SK-N-SH (cell line): ENCODE measurements at regions not wholly inside any gene's neighbourhood (a gene's known extent, or its start where the extent isn't known, plus 50 kb on each side); places are given as distances from the start of the nearest gene placed in this dataset.

Experiments used
- CTCF ChIA-PET: fragments of 300-600, 350-600 bp; formaldehyde crosslinking; extraction: SDS; loops from one replicate; lab custom pipeline; 2021; lab: Yijun Ruan, JAX
- POLR2A ChIA-PET: fragments of 350-600 bp; sonication (Branson Sonifier 250); formaldehyde crosslinking; extraction: SDS; loops from one replicate; lab custom pipeline; 2020; ENCODE audit warnings: antibody characterized with exemption, inconsistent platforms; lab: Yijun Ruan, JAX
- DNase-seq: peaks from one replicate; pipeline ENCODE4 v3.0.0; 2012
- H2AFZ ChIP-seq: fragments of 200-600 bp; sonication (generic); 2 replicates; pipeline ENCODE4 v1.8.1; 2016; ENCODE audit warnings: antibody characterized with exemption, mild to moderate bottlenecking, low read depth
- H3F3A ChIP-seq: fragments of 200-600 bp; sonication (generic); replicated peaks from 2 replicates; pipeline ENCODE3; 2016; ENCODE audit warnings: antibody characterized with exemption, mild to moderate bottlenecking; ENCODE audit not compliant: insufficient read depth
- H3K27ac ChIP-seq, 2 experiments: fragments of 200-500 bp in 1 of 2; fragments of 200-600 bp in 1 of 2; sonication (Bioruptor generic) in 1 of 2; sonication (generic), shearing (Covaris generic) in 1 of 2; 2 replicates each; pipeline versions ENCODE4 v1.5.1 to v1.6.1; 2014 to 2016; ENCODE audit warnings: low read depth in 2 of 2, inconsistent platforms in 1 of 2, low read length in 1 of 2, mild to moderate bottlenecking in 1 of 2, mixed read lengths in 1 of 2
- H3K27me3 ChIP-seq: fragments of 200-600 bp; sonication (generic), shearing (Covaris generic); 2 replicates; pipeline ENCODE4 v1.6.1; 2016; ENCODE audit warnings: mixed run types; ENCODE audit not compliant: insufficient read depth
- H3K36me3 ChIP-seq, 2 experiments: fragments of 200-500 bp in 1 of 2; fragments of 200-600 bp in 1 of 2; sonication (Bioruptor generic) in 1 of 2; sonication (generic) in 1 of 2; replicated peaks in 1 of 2; 2 replicates each; pipeline versions ENCODE3 to v1.5.1; 2014 to 2016; ENCODE audit warnings: low read length in 1 of 2, mild to moderate bottlenecking in 1 of 2; ENCODE audit not compliant: insufficient read depth in 2 of 2, control insufficient read depth in 1 of 2
- H3K4me1 ChIP-seq, 2 experiments: fragments of 200-500 bp in 1 of 2; fragments of 200-600 bp in 1 of 2; sonication (Bioruptor generic) in 1 of 2; sonication (generic), shearing (Covaris generic) in 1 of 2; 2 replicates each; pipeline versions ENCODE4 v1.5.1 to v1.6.1; 2014 to 2016; ENCODE audit warnings: low read depth in 1 of 2, low read length in 1 of 2, mixed run types in 1 of 2; ENCODE audit not compliant: insufficient read depth in 2 of 2, control insufficient read depth in 1 of 2
- H3K4me2 ChIP-seq: fragments of 200-600 bp; sonication (generic), shearing (Covaris generic); 2 replicates; pipeline ENCODE4 v1.6.1; 2017; ENCODE audit warnings: mixed run types
- H3K4me3 ChIP-seq, 2 experiments: fragments of 200-500 bp in 1 of 2; fragments of 200-600 bp in 1 of 2; sonication (Bioruptor generic) in 1 of 2; sonication (generic), shearing (Covaris generic) in 1 of 2; 2 replicates each; pipeline versions ENCODE4 v1.5.1 to v1.8.1; 2014 to 2016; ENCODE audit warnings: low read depth in 2 of 2, inconsistent platforms in 1 of 2, low read length in 1 of 2, mild to moderate bottlenecking in 1 of 2, mixed read lengths in 1 of 2, moderate library complexity in 1 of 2
- H3K79me2 ChIP-seq: fragments of 200-600 bp; sonication (generic); 2 replicates; pipeline ENCODE4 v1.8.1; 2017; ENCODE audit warnings: mild to moderate bottlenecking; ENCODE audit not compliant: insufficient read depth
- H3K9ac ChIP-seq: fragments of 200-600 bp; sonication (generic); 2 replicates; pipeline ENCODE4 v1.6.1; 2017; ENCODE audit warnings: mixed run types
- H3K9me2 ChIP-seq: fragments of 200-600 bp; sonication (generic); 2 replicates; pipeline ENCODE4 v1.6.1; 2017; ENCODE audit warnings: mixed run types
- H3K9me3 ChIP-seq: fragments of 200-600 bp; sonication (generic); 2 replicates; pipeline ENCODE4 v1.6.1; 2017; ENCODE audit warnings: mixed run types, mild to moderate bottlenecking, moderate library complexity
- H4K20me1 ChIP-seq: fragments of 200-600 bp; sonication (generic); 2 replicates; pipeline ENCODE4 v1.6.1; 2017; ENCODE audit warnings: mild to moderate bottlenecking, mixed run types; ENCODE audit not compliant: insufficient read depth
- CHD2 ChIP-seq: fragments of 150-350 bp; IDR thresholded peaks from 2 replicates; pipeline ENCODE4 v1.6.1; 2018; ENCODE audit warnings: low read length; ENCODE audit not compliant: partially characterized antibody
- FOXJ3 ChIP-seq: sonication (generic); formaldehyde crosslinking; IDR thresholded peaks from 2 replicates; pipeline ENCODE4 v1.5.1; 2020; ENCODE audit warnings: mild to moderate bottlenecking, missing genetic modification reagents
- GATA2 ChIP-seq: sonication (generic); formaldehyde crosslinking; IDR thresholded peaks from 2 replicates; pipeline ENCODE4 v1.5.0; 2020; ENCODE audit warnings: mild to moderate bottlenecking, missing genetic modification reagents
- JUND ChIP-seq: IDR thresholded peaks from 2 replicates; pipeline ENCODE4 v1.4.0; 2012
- MXI1 ChIP-seq: IDR thresholded peaks from 2 replicates; pipeline ENCODE4 v1.6.1; 2012; ENCODE audit warnings: mild to moderate bottlenecking, low read depth, low read length, improper control_type of control experiment
- NFIC ChIP-seq: IDR thresholded peaks from 2 replicates; pipeline ENCODE4 v1.4.0; 2012; ENCODE audit warnings: borderline replicate concordance
- NRF1 ChIP-seq: IDR thresholded peaks from 2 replicates; pipeline ENCODE4 v1.6.1; 2012; ENCODE audit warnings: low read depth, mild to moderate bottlenecking, low read length
- POLR2AphosphoS5 ChIP-seq: IDR thresholded peaks from 2 replicates; pipeline ENCODE4 v1.6.1; 2012; ENCODE audit warnings: low read depth, low read length
- REST ChIP-seq: IDR thresholded peaks from 2 replicates; pipeline ENCODE4 v1.6.1; 2012; ENCODE audit warnings: mild to moderate bottlenecking, low read depth, low read length, moderate library complexity
- RFX5 ChIP-seq: IDR thresholded peaks from 2 replicates; pipeline ENCODE4 v1.6.1; 2012; ENCODE audit warnings: mild to moderate bottlenecking, improper control_type of control experiment, low read length
- SIN3A ChIP-seq: IDR thresholded peaks from 2 replicates; pipeline ENCODE4 v1.6.1; 2012; ENCODE audit warnings: low read depth, mild to moderate bottlenecking, low read length, moderate library complexity, borderline replicate concordance
- SMC3 ChIP-seq: IDR thresholded peaks from 2 replicates; pipeline ENCODE4 v1.6.1; 2012; ENCODE audit warnings: low read depth, low read length, improper control_type of control experiment
- TCF12 ChIP-seq: IDR thresholded peaks from 2 replicates; pipeline ENCODE4 v1.4.0; 2012
- TEAD4 ChIP-seq: IDR thresholded peaks from 2 replicates; pipeline ENCODE4 v1.4.0; 2012; ENCODE audit warnings: mild to moderate bottlenecking, borderline replicate concordance; ENCODE audit not compliant: insufficient read depth
- WGBS: methylation state at CpG from one replicate; pipeline ENCODE4 v1.1.6; 2017; ENCODE audit warnings: low lambda C conversion rate; 5-methylcytosine and 5-hydroxymethylcytosine counted together

GRCh38 chr11:134637091-134638015, 225.3 kb upstream of the B3GAT1 start:
- Histone ChIP-seq H3K4me1 (no peaks in the 10 kb centered on the region; a peak in 1 of 4 replicates), H3K9ac (no peak overlapping the region), H3K36me3 (no peaks in the 10 kb centered on the region), H2AFZ (no peak overlapping the region), H3K27ac (no peak overlapping the region), H4K20me1 (no peaks in the 10 kb centered on the region), H3K9me2 (no peaks in the 10 kb centered on the region), H3F3A (no peaks in the 10 kb centered on the region), H3K9me3 (no peaks in the 10 kb centered on the region), H3K79me2 (no peaks in the 10 kb centered on the region), H3K4me2 (no peak overlapping the region), H3K4me3 (no peak overlapping the region), H3K27me3 (no peaks in the 10 kb centered on the region)
- DNase-seq: no peak
- CTCF ChIA-PET: interaction anchor here (0.6 to 0.8 kb wide), 2 partner anchors 194 to 277 kb away, joined by 3 to 4 read pairs; no protein-coding TSS in a partner anchor
- WGBS: 38% methylated on average over 11 of the region's 11 CpGs
- POLR2A ChIA-PET: no interaction called here
- TF ChIP-seq TEAD4 (no peak), SIN3A (no peak), MXI1 (no peak), FOXJ3 (no peak), NRF1 (no peak), GATA2 (CRISPR knock-in tag) (no peak), SMC3 (no peak), TCF12 (no peak), POLR2AphosphoS5 (no peak), NFIC (no peak), REST (no peak)

- no peaks in the 10 kb centered on the region for H3F3A ChIP-seq
- no peaks in the 10 kb centered on the region for H3K79me2 ChIP-seq
- H2AFZ ChIP-seq: no peak overlapping the region
- H3K9ac ChIP-seq: no peak overlapping the region
- TF ChIP-seq JUND: no peak
- no peak for TF ChIP-seq NRF1
- no peak for TF ChIP-seq RFX5
- no peak for TF ChIP-seq MXI1
- no peak for TF ChIP-seq CHD2
- no peak for TF ChIP-seq SIN3A
- CTCF ChIA-PET: interaction anchor here (0.7 to 1.0 kb wide), 2 partner anchors 10 to 75 kb away, joined by 3 to 4 read pairs; no protein-coding TSS in a partner anchor
- 71% methylated on average over 8 of the region's 12 CpGs for WGBS
- H3K36me3 ChIP-seq: no peaks in the 10 kb centered on the region
- no peak overlapping the region for H3K27ac ChIP-seq
- no peaks in the 10 kb centered on the region for H4K20me1 ChIP-seq
- POLR2A ChIA-PET: no interaction called here
- H3K9me2 ChIP-seq: no peaks in the 10 kb centered on the region
- H3K4me3 ChIP-seq: no peak overlapping the region
- DNase-seq: no peak
- no peak overlapping the region for H3K4me2 ChIP-seq
- H3K4me1 ChIP-seq: no peaks in the 10 kb centered on the region; a peak in 1 of 4 replicates
- H3K9me3 ChIP-seq: no peaks in the 10 kb centered on the region
- no peaks in the 10 kb centered on the region for H3K27me3 ChIP-seq
Observed at GRCh38 chr11:134636071-134636470, 224.0 kb upstream of the B3GAT1 start.
